ENCODE measurements at regions not wholly inside any gene's neighbourhood (a gene's known extent, or its start where the extent isn't known, plus 50 kb on each side); places are given as distances from the start of the nearest gene placed in this dataset.
A peak's percentile ranks its signal among the peaks of the same experiment; 100 is the strongest.

- Histone ChIP-seq H3K4ac (ENCODE audit: low read depth in 1 of 2, low read length in 2 of 2) (no peak overlapping the region), H2BK15ac (ENCODE audit: low read depth, poor library complexity, severe bottlenecking) (no peak overlapping the region), H3K4me2 (ENCODE audit: low read length, poor library complexity, severe bottlenecking) (no peak overlapping the region), H3K9me3 (ENCODE audit: control insufficient read depth, low read length) (peaks cover 9% of the 10 kb centered on the region), H2BK5ac (ENCODE audit: low read depth, low read length, poor library complexity, severe bottlenecking) (no peak overlapping the region), H2BK12ac (ENCODE audit: low read length in 2 of 2) (no peak overlapping the region), H3K18ac (ENCODE audit: low read depth in 1 of 2, low read length in 2 of 2) (no peak overlapping the region), H3K4me3 (ENCODE audit: insufficient read depth in 1 of 2, low read depth in 1 of 2, low read length in 2 of 2) (no peak overlapping the region), H3K23ac (ENCODE audit: low read length in 2 of 2) (no peak overlapping the region), H2AK5ac (ENCODE audit: low read length, severe bottlenecking) (no peak overlapping the region), H3K27ac (ENCODE audit: low read length, poor library complexity, severe bottlenecking) (no peak overlapping the region), H3K14ac (ENCODE audit: low read length in 2 of 2) (no peak overlapping the region), H3K9ac (ENCODE audit: low read length) (no peak overlapping the region), H2BK120ac (ENCODE audit: low read depth, low read length) (no peak overlapping the region), H3K4me1 (ENCODE audit: control insufficient read depth, insufficient read depth, low read depth, low read length) (no peaks in the 10 kb centered on the region), H3K36me3 (ENCODE audit: control insufficient read depth in 1 of 2, insufficient read depth in 2 of 2, low read depth in 1 of 2, low read length in 2 of 2) (peaks cover 0 to 82% of the 10 kb centered on the region in 2 experiments), H4K91ac (ENCODE audit: low read length) (no peak overlapping the region), H4K8ac (ENCODE audit: low read length) (no peak overlapping the region), H3K27me3 (ENCODE audit: control insufficient read depth in 1 of 2, insufficient read depth in 1 of 2, low read length in 2 of 2) (no peaks in the 10 kb centered on the region), H3K79me1 (replicated peaks; ENCODE audit: low read length, poor library complexity, severe bottlenecking) (no peaks in the 10 kb centered on the region), H2AFZ (ENCODE audit: low read depth, low read length) (no peak overlapping the region)
- no peak for DNase-seq
- 96% methylated on average over 2 of the region's 2 CpGs for WGBS
Measured at GRCh38 chr4:188495169-188495568, 355.9 kb downstream of the TRIML1 start.

- H3K14ac ChIP-seq (ENCODE audit: low read length in 2 of 2): no peak overlapping the region
- no peak overlapping the region for H3K4me3 ChIP-seq (ENCODE audit: insufficient read depth in 1 of 2, low read depth in 1 of 2, low read length in 2 of 2)
- no peak overlapping the region for H2BK5ac ChIP-seq (ENCODE audit: low read depth, low read length, poor library complexity, severe bottlenecking)
- no peak overlapping the region for H3K4ac ChIP-seq (ENCODE audit: low read depth in 1 of 2, low read length in 2 of 2)
- DNase-seq: no peak
- no peaks in the 10 kb centered on the region for H3K79me1 ChIP-seq (replicated peaks; ENCODE audit: low read length, poor library complexity, severe bottlenecking)
- H3K9me3 ChIP-seq (ENCODE audit: control insufficient read depth, low read length): no peaks in the 10 kb centered on the region
- H2BK15ac ChIP-seq (ENCODE audit: low read depth, poor library complexity, severe bottlenecking): no peak overlapping the region
- H2BK12ac ChIP-seq (ENCODE audit: low read length in 2 of 2): no peak overlapping the region
- no peak overlapping the region for H4K8ac ChIP-seq (ENCODE audit: low read length)
- H4K91ac ChIP-seq (ENCODE audit: low read length): no peak overlapping the region
- no peak overlapping the region for H3K18ac ChIP-seq (ENCODE audit: low read depth in 1 of 2, low read length in 2 of 2)
- H3K23ac ChIP-seq (ENCODE audit: low read length in 2 of 2): no peak overlapping the region
- no peaks in the 10 kb centered on the region for H3K27me3 ChIP-seq (ENCODE audit: control insufficient read depth in 1 of 2, insufficient read depth in 1 of 2, low read length in 2 of 2)
- no peak overlapping the region for H2AK5ac ChIP-seq (ENCODE audit: low read length, severe bottlenecking)
- H2AFZ ChIP-seq (ENCODE audit: low read depth, low read length): no peak overlapping the region
- no peak overlapping the region for H3K4me2 ChIP-seq (ENCODE audit: low read length, poor library complexity, severe bottlenecking)
- H2BK120ac ChIP-seq (ENCODE audit: low read depth, low read length): no peak overlapping the region
- peaks cover 0 to 43% of the 10 kb centered on the region in 2 experiments for H3K36me3 ChIP-seq (ENCODE audit: control insufficient read depth in 1 of 2, insufficient read depth in 2 of 2, low read depth in 1 of 2, low read length in 2 of 2)
- no peak overlapping the region for H3K27ac ChIP-seq (ENCODE audit: low read length, poor library complexity, severe bottlenecking)
- H3K4me1 ChIP-seq (ENCODE audit: control insufficient read depth, insufficient read depth, low read depth, low read length): no peaks in the 10 kb centered on the region
- H3K9ac ChIP-seq (ENCODE audit: low read length): no peak overlapping the region
Measured at GRCh38 chr4:188511431-188511830, 372.2 kb downstream of the TRIML1 start.

- no peak overlapping the region for H3K18ac ChIP-seq (ENCODE audit: low read depth in 1 of 2, low read length in 2 of 2)
- peaks cover 0 to 20% of the 10 kb centered on the region in 2 experiments for H3K36me3 ChIP-seq (ENCODE audit: control insufficient read depth in 1 of 2, insufficient read depth in 2 of 2, low read depth in 1 of 2, low read length in 2 of 2)
- H3K9ac ChIP-seq (ENCODE audit: low read length): no peak overlapping the region
- no peak overlapping the region for H3K4ac ChIP-seq (ENCODE audit: low read depth in 1 of 2, low read length in 2 of 2)
- DNase-seq: no peak
- no peaks in the 10 kb centered on the region for H3K79me1 ChIP-seq (replicated peaks; ENCODE audit: low read length, poor library complexity, severe bottlenecking)
- H3K27ac ChIP-seq (ENCODE audit: low read length, poor library complexity, severe bottlenecking): no peak overlapping the region
- H2AK5ac ChIP-seq (ENCODE audit: low read length, severe bottlenecking): no peak overlapping the region
- no peak overlapping the region for H3K4me2 ChIP-seq (ENCODE audit: low read length, poor library complexity, severe bottlenecking)
- no peak overlapping the region for H2AFZ ChIP-seq (ENCODE audit: low read depth, low read length)
- H2BK15ac ChIP-seq (ENCODE audit: low read depth, poor library complexity, severe bottlenecking): no peak overlapping the region
- H3K4me1 ChIP-seq (ENCODE audit: control insufficient read depth, insufficient read depth, low read depth, low read length): no peaks in the 10 kb centered on the region
- WGBS: 73% methylated on average over 10 of the region's 10 CpGs
- H4K8ac ChIP-seq (ENCODE audit: low read length): no peak overlapping the region
- H2BK120ac ChIP-seq (ENCODE audit: low read depth, low read length): no peak overlapping the region
- no peaks in the 10 kb centered on the region for H3K9me3 ChIP-seq (ENCODE audit: control insufficient read depth, low read length)
- no peak overlapping the region for H2BK12ac ChIP-seq (ENCODE audit: low read length in 2 of 2)
- H2BK5ac ChIP-seq (ENCODE audit: low read depth, low read length, poor library complexity, severe bottlenecking): no peak overlapping the region
- no peak overlapping the region for H3K4me3 ChIP-seq (ENCODE audit: insufficient read depth in 1 of 2, low read depth in 1 of 2, low read length in 2 of 2)
- no peak overlapping the region for H3K23ac ChIP-seq (ENCODE audit: low read length in 2 of 2)
- H3K14ac ChIP-seq (ENCODE audit: low read length in 2 of 2): no peak overlapping the region
- no peaks in the 10 kb centered on the region for H3K27me3 ChIP-seq (ENCODE audit: control insufficient read depth in 1 of 2, insufficient read depth in 1 of 2, low read length in 2 of 2)
- peak overlapping the region; percentile 22 for H4K91ac ChIP-seq (ENCODE audit: low read length)
Measured at GRCh38 chr4:188532751-188533150, 393.5 kb downstream of the TRIML1 start.

GRCh38 chr4:188534297-188534696 is 395.1 kb downstream of the TRIML1 start:
- H4K8ac ChIP-seq (ENCODE audit: low read length): no peak overlapping the region
- H2BK12ac ChIP-seq (ENCODE audit: low read length in 2 of 2): no peak overlapping the region
- H2BK15ac ChIP-seq (ENCODE audit: low read depth, poor library complexity, severe bottlenecking): no peak overlapping the region
- no peaks in the 10 kb centered on the region for H3K4me1 ChIP-seq (ENCODE audit: control insufficient read depth, insufficient read depth, low read depth, low read length)
- H3K14ac ChIP-seq (ENCODE audit: low read length in 2 of 2): no peak overlapping the region
- H2BK120ac ChIP-seq (ENCODE audit: low read depth, low read length): no peak overlapping the region
- H3K36me3 ChIP-seq (ENCODE audit: control insufficient read depth in 1 of 2, insufficient read depth in 2 of 2, low read depth in 1 of 2, low read length in 2 of 2): peaks cover 0 to 28% of the 10 kb centered on the region in 2 experiments
- H3K9ac ChIP-seq (ENCODE audit: low read length): no peak overlapping the region
- H3K4me2 ChIP-seq (ENCODE audit: low read length, poor library complexity, severe bottlenecking): no peak overlapping the region
- DNase-seq: no peak
- H2AK5ac ChIP-seq (ENCODE audit: low read length, severe bottlenecking): no peak overlapping the region
- 80% methylated on average over 4 of the region's 4 CpGs for WGBS
- H3K27ac ChIP-seq (ENCODE audit: low read length, poor library complexity, severe bottlenecking): no peak overlapping the region
- H3K27me3 ChIP-seq (ENCODE audit: control insufficient read depth in 1 of 2, insufficient read depth in 1 of 2, low read length in 2 of 2): no peaks in the 10 kb centered on the region
- no peak overlapping the region for H3K4me3 ChIP-seq (ENCODE audit: insufficient read depth in 1 of 2, low read depth in 1 of 2, low read length in 2 of 2)
- H3K9me3 ChIP-seq (ENCODE audit: control insufficient read depth, low read length): peaks cover 5% of the 10 kb centered on the region
- H3K79me1 ChIP-seq (replicated peaks; ENCODE audit: low read length, poor library complexity, severe bottlenecking): no peaks in the 10 kb centered on the region
- no peak overlapping the region for H2BK5ac ChIP-seq (ENCODE audit: low read depth, low read length, poor library complexity, severe bottlenecking)
- no peak overlapping the region for H3K23ac ChIP-seq (ENCODE audit: low read length in 2 of 2)
- no peak overlapping the region for H4K91ac ChIP-seq (ENCODE audit: low read length)
- no peak overlapping the region for H3K4ac ChIP-seq (ENCODE audit: low read depth in 1 of 2, low read length in 2 of 2)
- H3K18ac ChIP-seq (ENCODE audit: low read depth in 1 of 2, low read length in 2 of 2): no peak overlapping the region
- no peak overlapping the region for H2AFZ ChIP-seq (ENCODE audit: low read depth, low read length)
